C4-2B (cell line): ENCODE measurements at regions not wholly inside any gene's neighbourhood (a gene's known extent, or its start where the extent isn't known, plus 50 kb on each side); places are given as distances from the start of the nearest gene placed in this dataset.

Experiments used
- ZFX ChIP-seq: fragments of 450-650 bp; IDR thresholded peaks from 2 replicates; pipeline ENCODE4 v1.6.1; 2017
- TF ChIP-seq, protein P1 (sequence below): fragments of 450-650 bp; conservative IDR thresholded peaks from 2 replicates; pipeline ENCODE4 v1.5.1; 2017; ENCODE audit warnings: mild to moderate bottlenecking

- TF ChIP-seq, protein P1, sequence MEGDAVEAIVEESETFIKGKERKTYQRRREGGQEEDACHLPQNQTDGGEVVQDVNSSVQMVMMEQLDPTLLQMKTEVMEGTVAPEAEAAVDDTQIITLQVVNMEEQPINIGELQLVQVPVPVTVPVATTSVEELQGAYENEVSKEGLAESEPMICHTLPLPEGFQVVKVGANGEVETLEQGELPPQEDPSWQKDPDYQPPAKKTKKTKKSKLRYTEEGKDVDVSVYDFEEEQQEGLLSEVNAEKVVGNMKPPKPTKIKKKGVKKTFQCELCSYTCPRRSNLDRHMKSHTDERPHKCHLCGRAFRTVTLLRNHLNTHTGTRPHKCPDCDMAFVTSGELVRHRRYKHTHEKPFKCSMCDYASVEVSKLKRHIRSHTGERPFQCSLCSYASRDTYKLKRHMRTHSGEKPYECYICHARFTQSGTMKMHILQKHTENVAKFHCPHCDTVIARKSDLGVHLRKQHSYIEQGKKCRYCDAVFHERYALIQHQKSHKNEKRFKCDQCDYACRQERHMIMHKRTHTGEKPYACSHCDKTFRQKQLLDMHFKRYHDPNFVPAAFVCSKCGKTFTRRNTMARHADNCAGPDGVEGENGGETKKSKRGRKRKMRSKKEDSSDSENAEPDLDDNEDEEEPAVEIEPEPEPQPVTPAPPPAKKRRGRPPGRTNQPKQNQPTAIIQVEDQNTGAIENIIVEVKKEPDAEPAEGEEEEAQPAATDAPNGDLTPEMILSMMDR = no peak
- no peak for TF ChIP-seq ZFX
Observed at GRCh38 chr5:136766456-136766855, 401.1 kb upstream of the TRPC7 start.
